GM23338 (cell line): ENCODE measurements at regions not wholly inside any gene's neighbourhood (a gene's known extent, or its start where the extent isn't known, plus 50 kb on each side); places are given as distances from the start of the nearest gene placed in this dataset.
A peak's percentile ranks its signal among the peaks of the same experiment; 100 is the strongest.

ENCODE experiments used
- ATAC-seq: fragments of 200-7000 bp; cut with Tn5 transposase; 3 replicates; pipeline ENCODE4 v1.9.1; 2020
- DNase-seq: peaks from one replicate; pipeline ENCODE4 v3.0.0-alpha.2; 2015; ENCODE audit warnings: low spot score
- H2AFZ ChIP-seq: fragments of 200-600 bp; sonication (generic); 2 replicates; pipeline ENCODE4 v1.8.0; 2016; ENCODE audit warnings: antibody characterized with exemption, mild to moderate bottlenecking, moderate library complexity
- H3F3A ChIP-seq: fragments of 200-600 bp; sonication (generic); replicated peaks from 2 replicates; pipeline ENCODE4 v1.8.0; 2017; ENCODE audit warnings: antibody characterized with exemption, mixed run types, low read depth
- H3K27ac ChIP-seq: fragments of 200-600 bp; sonication (generic); 2 replicates; pipeline ENCODE4 v1.6.1; 2016; ENCODE audit warnings: low read depth
- H3K27me3 ChIP-seq: fragments of 200-600 bp; sonication (generic); 2 replicates; pipeline ENCODE4 v1.8.0; 2016; ENCODE audit warnings: mild to moderate bottlenecking, mixed run types, moderate library complexity; ENCODE audit not compliant: insufficient read depth
- H3K36me3 ChIP-seq: fragments of 200-600 bp; sonication (generic); 2 replicates; pipeline ENCODE4 v1.8.0; 2016; ENCODE audit warnings: mild to moderate bottlenecking; ENCODE audit not compliant: insufficient read depth
- H3K4me1 ChIP-seq: fragments of 200-600 bp; sonication (generic); 2 replicates; pipeline ENCODE4 v1.8.0; 2016; ENCODE audit warnings: mild to moderate bottlenecking, moderate library complexity; ENCODE audit not compliant: insufficient read depth
- H3K4me2 ChIP-seq: fragments of 200-600 bp; sonication (generic); 2 replicates; pipeline ENCODE4 v1.7.1; 2017; ENCODE audit warnings: mixed run types
- H3K4me3 ChIP-seq: fragments of 200-600 bp; sonication (generic); 2 replicates; pipeline ENCODE4 v1.6.1; 2016; ENCODE audit warnings: mixed run types
- H3K79me2 ChIP-seq: fragments of 200-600 bp; sonication (generic); replicated peaks from 2 replicates; pipeline ENCODE4 v1.8.0; 2017; ENCODE audit warnings: mild to moderate bottlenecking; ENCODE audit not compliant: insufficient read depth
- H3K9me2 ChIP-seq: fragments of 200-600 bp; sonication (generic); 2 replicates; pipeline ENCODE4 v1.8.0; 2017; ENCODE audit not compliant: insufficient read depth
- H4K20me1 ChIP-seq: fragments of 200-600 bp; sonication (generic); replicated peaks from 2 replicates; pipeline ENCODE4 v1.8.0; 2017; ENCODE audit warnings: mild to moderate bottlenecking; ENCODE audit not compliant: insufficient read depth
- H3K27ac Mint-ChIP-seq: 2 replicates; pipeline ENCODE4 v1.8.0; 2020; ENCODE audit warnings: inconsistent platforms, mild to moderate bottlenecking, moderate library complexity, mixed read lengths
- H3K27me3 Mint-ChIP-seq: 3 replicates; pipeline ENCODE4 v1.8.0; 2022; ENCODE audit warnings: low read depth, mild to moderate bottlenecking, moderate library complexity, mixed read lengths, inconsistent platforms; ENCODE audit not compliant: insufficient read depth, poor library complexity
- H3K36me3 Mint-ChIP-seq: 3 replicates; pipeline ENCODE4 v1.8.0; 2021; ENCODE audit warnings: low read depth, mild to moderate bottlenecking, inconsistent platforms, moderate library complexity, mixed read lengths
- H3K4me1 Mint-ChIP-seq: 3 replicates; pipeline ENCODE4 v1.8.0; 2020; ENCODE audit warnings: mild to moderate bottlenecking, inconsistent platforms, mixed read lengths
- H3K4me3 Mint-ChIP-seq: 3 replicates; pipeline ENCODE4 v1.8.0; 2021; ENCODE audit warnings: moderate library complexity, mild to moderate bottlenecking, inconsistent platforms, mixed read lengths
- H3K9me3 Mint-ChIP-seq: 3 replicates; pipeline ENCODE4 v1.8.0; 2020; ENCODE audit warnings: moderate library complexity, mild to moderate bottlenecking, inconsistent platforms, mixed read lengths
- CREB1 ChIP-seq: fragments of 250-450 bp; sonication (Bioruptor Pico); IDR thresholded peaks from 2 replicates; pipeline ENCODE4 v1.5.0; 2020; ENCODE audit warnings: low read depth, mild to moderate bottlenecking, moderate library complexity
- CTCF ChIP-seq, 2 experiments: fragments of 200-600 bp in 1 of 2; sonication (generic) in 1 of 2; conservative IDR thresholded peaks; 2 replicates each; pipeline versions ENCODE4 v1.5.1 to v1.6.1; 2016 to 2017; ENCODE audit warnings: antibody characterized with exemption in 2 of 2, low read depth in 2 of 2, mild to moderate bottlenecking in 2 of 2, moderate library complexity in 1 of 2
- EZH2 ChIP-seq: fragments of 200-600 bp; sonication (generic); IDR thresholded peaks from one replicate; pipeline ENCODE4 v1.8.0; 2017; ENCODE audit warnings: antibody characterized with exemption, mild to moderate bottlenecking, low read depth; ENCODE audit not compliant: unreplicated experiment
- EZH2phosphoT487 ChIP-seq: fragments of 200-600 bp; sonication (generic); IDR thresholded peaks from one replicate; pipeline ENCODE4 v1.8.1; 2018; ENCODE audit warnings: antibody characterized with exemption; ENCODE audit not compliant: unreplicated experiment
- JUNB ChIP-seq: IDR thresholded peaks from one replicate; pipeline ENCODE4 v1.6.1; 2016; ENCODE audit warnings: antibody characterized with exemption; ENCODE audit not compliant: unreplicated experiment
- NANOG ChIP-seq: IDR thresholded peaks from 2 replicates; pipeline ENCODE4 v1.6.1; 2016; ENCODE audit warnings: antibody characterized with exemption, borderline replicate concordance
- POLR2AphosphoS5 ChIP-seq: IDR thresholded peaks from 2 replicates; pipeline ENCODE4 v1.6.1; 2016; ENCODE audit warnings: antibody characterized with exemption, low read depth
- REST ChIP-seq: IDR thresholded peaks from one replicate; pipeline ENCODE4 v1.6.1; 2018; ENCODE audit warnings: antibody characterized with exemption; ENCODE audit not compliant: unreplicated experiment
- STAT1 ChIP-seq: IDR thresholded peaks from one replicate; pipeline ENCODE4 v1.6.1; 2016; ENCODE audit warnings: antibody characterized with exemption; ENCODE audit not compliant: unreplicated experiment
- ZNF114 ChIP-seq: fragments of 250-450 bp; sonication (Bioruptor Pico); IDR thresholded peaks from 2 replicates; pipeline ENCODE4 v1.5.0; 2020; ENCODE audit warnings: mild to moderate bottlenecking, moderate library complexity
- ZNF331 ChIP-seq: fragments of 250-450 bp; sonication (Bioruptor Pico); IDR thresholded peaks from 2 replicates; pipeline ENCODE4 v1.5.0; 2020; ENCODE audit warnings: low read depth, mild to moderate bottlenecking, moderate library complexity
- ZNF462 ChIP-seq: fragments of 250-450 bp; sonication (Bioruptor Pico); IDR thresholded peaks from 2 replicates; pipeline ENCODE4 v1.5.0; 2020; ENCODE audit warnings: mild to moderate bottlenecking, moderate library complexity

- TF ChIP-seq CTCF (conservative IDR thresholded peaks at IDR 0.05; ENCODE audit: low read depth in 2 of 2), result no peak
These were observed 124.4 kb upstream of the SPATA13 start (continued) for GRCh38 chr13:24036115-24036514.

GRCh38 chr13:24038405-24038804 is 122.1 kb upstream of the SPATA13 start:
- ATAC-seq, result no peak
- no peaks in the 10 kb centered on the region for H3K36me3 ChIP-seq
- no peaks in the 10 kb centered on the region for H4K20me1 ChIP-seq
- H3K27ac Mint-ChIP-seq, result no peak overlapping the region; the same call in 1 of the 2 replicates
- peak overlapping the region; percentile 95 for H2AFZ ChIP-seq
- peaks cover 29% of the 10 kb centered on the region for H3K27me3 Mint-ChIP-seq
- H3K4me1 Mint-ChIP-seq, result peaks cover 29% of the 10 kb centered on the region
- no peaks in the 10 kb centered on the region; the same call in 1 of the 2 replicates for H3K4me1 ChIP-seq
- H3K4me3 Mint-ChIP-seq, result no peak overlapping the region
- H3K27me3 ChIP-seq, result no peaks in the 10 kb centered on the region
- no peak overlapping the region for H3K27ac ChIP-seq
- DNase-seq, result no peak
- H3K36me3 Mint-ChIP-seq, result no peaks in the 10 kb centered on the region
- H3K9me3 Mint-ChIP-seq, result no peaks in the 10 kb centered on the region
- no peak overlapping the region for H3K4me2 ChIP-seq
- no peaks in the 10 kb centered on the region for H3F3A ChIP-seq
- no peaks in the 10 kb centered on the region for H3K79me2 ChIP-seq
- no peaks in the 10 kb centered on the region for H3K9me2 ChIP-seq
- no peak overlapping the region for H3K4me3 ChIP-seq
- no peak for TF ChIP-seq POLR2AphosphoS5
- no peak for TF ChIP-seq JUNB
- no peak for TF ChIP-seq EZH2
- no peak for TF ChIP-seq REST
- no peak for TF ChIP-seq NANOG
- TF ChIP-seq ZNF331 (CRISPR knock-in tag), result no peak
- no peak for TF ChIP-seq ZNF114 (CRISPR knock-in tag)
- no peak for TF ChIP-seq EZH2phosphoT487
- no peak for TF ChIP-seq CREB1
- TF ChIP-seq STAT1, result no peak
- TF ChIP-seq ZNF462 (CRISPR knock-in tag), result no peak
- no peak for TF ChIP-seq CTCF (conservative IDR thresholded peaks at IDR 0.05; ENCODE audit: low read depth in 2 of 2)
